PC-9 (cell line): ENCODE measurements at regions not wholly inside any gene's neighbourhood (a gene's known extent, or its start where the extent isn't known, plus 50 kb on each side); places are given as distances from the start of the nearest gene placed in this dataset.

ENCODE experiments used
- BruUV-seq: library from RNA; stranded (reverse); fragments of 400-500 nt; replicated peaks from 2 replicates; lab custom pipeline; 2021; lab: Mats Ljungman, UMichigan
- CTCF ChIA-PET: fragments of 300-600 bp; sonication (Branson Sonifier 250); formaldehyde crosslinking; loops from one replicate; lab custom pipeline; 2022; ENCODE audit warnings: antibody characterized with exemption; lab: Charles Lee
- POLR2A ChIA-PET: fragments of 300-600 bp; sonication (Branson Sonifier 250); formaldehyde crosslinking; loops from one replicate; lab custom pipeline; 2022; ENCODE audit warnings: antibody characterized with exemption; ENCODE audit not compliant: unreplicated experiment; lab: Charles Lee
- DNase-seq, 2 experiments: peaks; one replicate each; pipeline versions ENCODE4 v3.0.0 to v3.0.0-alpha.2; 2015 to 2022; ENCODE audit warnings: mixed read lengths in 1 of 2
- H2AFZ ChIP-seq: fragments of 200-600 bp; sonication (generic); 2 replicates; pipeline ENCODE4 v1.8.1; 2017; ENCODE audit warnings: antibody characterized with exemption
- H3F3A ChIP-seq: fragments of 200-600 bp; sonication (generic); 2 replicates; pipeline ENCODE4 v1.8.1; 2017; ENCODE audit warnings: antibody characterized with exemption, mild to moderate bottlenecking, low read depth; ENCODE audit not compliant: insufficient read depth
- H3K27ac ChIP-seq: fragments of 200-600 bp; sonication (generic); 2 replicates; pipeline ENCODE4 v1.6.1; 2016; ENCODE audit warnings: mixed run types
- H3K27me3 ChIP-seq: fragments of 200-600 bp; sonication (generic); 2 replicates; pipeline ENCODE4 v1.6.1; 2016; ENCODE audit warnings: low read depth, mixed run types; ENCODE audit not compliant: insufficient read depth
- H3K36me3 ChIP-seq: fragments of 200-600 bp; sonication (generic); 2 replicates; pipeline ENCODE4 v1.6.1; 2016; ENCODE audit warnings: low read depth, mixed run types
- H3K4me1 ChIP-seq: fragments of 200-600 bp; sonication (generic); replicated peaks from 2 replicates; pipeline ENCODE4 v1.6.1; 2016; ENCODE audit warnings: mixed run types; ENCODE audit not compliant: insufficient read depth
- H3K4me2 ChIP-seq: fragments of 200-600 bp; sonication (generic); 2 replicates; pipeline ENCODE4 v1.6.1; 2017; ENCODE audit warnings: mixed run types
- H3K4me3 ChIP-seq: fragments of 200-600 bp; sonication (generic); 2 replicates; pipeline ENCODE4 v1.6.1; 2016; ENCODE audit warnings: mixed run types
- H3K79me2 ChIP-seq: fragments of 200-600 bp; sonication (generic); 2 replicates; pipeline ENCODE4 v1.6.1; 2017; ENCODE audit warnings: low read depth, mixed run types
- H3K9me2 ChIP-seq: fragments of 200-600 bp; sonication (generic); 2 replicates; pipeline ENCODE4 v1.8.1; 2017; ENCODE audit warnings: mild to moderate bottlenecking; ENCODE audit not compliant: insufficient read depth
- H3K9me3 ChIP-seq: fragments of 200-600 bp; sonication (generic); 2 replicates; pipeline ENCODE4 v1.8.1; 2016; ENCODE audit warnings: low read depth; ENCODE audit not compliant: insufficient read depth
- H4K20me1 ChIP-seq: fragments of 200-600 bp; sonication (generic); 2 replicates; pipeline ENCODE4 v1.8.1; 2017; ENCODE audit not compliant: insufficient read depth
- EZH2 ChIP-seq: fragments of 200-600 bp; sonication (generic); IDR thresholded peaks from 2 replicates; pipeline ENCODE4 v1.8.0; 2017; ENCODE audit warnings: antibody characterized with exemption, low read depth
- intact Hi-C: fragments of 100-400 bp; cut with micrococcal nuclease; formaldehyde crosslinking; loops from one replicate; pipeline ENCODE4 v1.10.0; 2022; ENCODE audit not compliant: unreplicated experiment
- TF ChIP-seq, protein P1 (sequence below): fragments of 200-600 bp; sonication (generic); conservative IDR thresholded peaks from 2 replicates; pipeline ENCODE4 v1.6.1; 2017; ENCODE audit warnings: mixed run types, antibody characterized with exemption, mild to moderate bottlenecking, moderate library complexity

DNA sequence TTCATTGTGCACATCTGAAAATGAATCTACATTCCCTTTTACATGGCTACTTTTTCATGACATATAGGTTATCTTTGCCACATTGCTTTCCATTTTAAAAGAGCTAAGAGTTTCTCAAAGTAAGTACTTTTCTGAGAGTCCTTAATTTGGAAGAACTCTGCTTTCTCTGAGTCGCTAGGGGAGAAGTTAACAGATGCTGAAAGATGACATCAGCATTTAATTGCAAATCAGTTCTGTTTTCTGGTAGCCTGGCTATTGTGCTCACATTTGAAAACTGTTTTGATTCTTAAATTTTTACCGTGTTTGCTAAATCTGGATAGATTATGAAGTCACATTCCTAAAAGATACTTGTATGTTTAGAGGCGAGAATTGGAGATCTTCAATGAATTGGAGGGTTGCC lies 107.7 kb upstream of the C1QTNF9B start:
- no peaks in the 10 kb centered on the region for H3K9me3 ChIP-seq
- no peaks in the 10 kb centered on the region for H3F3A ChIP-seq
- peaks cover 16% of the 10 kb centered on the region for H3K4me1 ChIP-seq
- H3K27ac ChIP-seq, result no peak overlapping the region
- no peaks in the 10 kb centered on the region for H3K79me2 ChIP-seq
- no peak overlapping the region for H2AFZ ChIP-seq
- H3K36me3 ChIP-seq, result no peaks in the 10 kb centered on the region
- no peaks in the 10 kb centered on the region for H3K9me2 ChIP-seq
- DNase-seq, result no peak
- TF ChIP-seq, protein P1, sequence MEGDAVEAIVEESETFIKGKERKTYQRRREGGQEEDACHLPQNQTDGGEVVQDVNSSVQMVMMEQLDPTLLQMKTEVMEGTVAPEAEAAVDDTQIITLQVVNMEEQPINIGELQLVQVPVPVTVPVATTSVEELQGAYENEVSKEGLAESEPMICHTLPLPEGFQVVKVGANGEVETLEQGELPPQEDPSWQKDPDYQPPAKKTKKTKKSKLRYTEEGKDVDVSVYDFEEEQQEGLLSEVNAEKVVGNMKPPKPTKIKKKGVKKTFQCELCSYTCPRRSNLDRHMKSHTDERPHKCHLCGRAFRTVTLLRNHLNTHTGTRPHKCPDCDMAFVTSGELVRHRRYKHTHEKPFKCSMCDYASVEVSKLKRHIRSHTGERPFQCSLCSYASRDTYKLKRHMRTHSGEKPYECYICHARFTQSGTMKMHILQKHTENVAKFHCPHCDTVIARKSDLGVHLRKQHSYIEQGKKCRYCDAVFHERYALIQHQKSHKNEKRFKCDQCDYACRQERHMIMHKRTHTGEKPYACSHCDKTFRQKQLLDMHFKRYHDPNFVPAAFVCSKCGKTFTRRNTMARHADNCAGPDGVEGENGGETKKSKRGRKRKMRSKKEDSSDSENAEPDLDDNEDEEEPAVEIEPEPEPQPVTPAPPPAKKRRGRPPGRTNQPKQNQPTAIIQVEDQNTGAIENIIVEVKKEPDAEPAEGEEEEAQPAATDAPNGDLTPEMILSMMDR, result no peak
- no peak for TF ChIP-seq EZH2
- no TSS peak for BruUV-seq
- intact Hi-C loops, result no loop called here
- no peaks in the 10 kb centered on the region for H4K20me1 ChIP-seq
- ChIA-PET CTCF (no interaction called here), POLR2A (no interaction called here)
- H3K4me2 ChIP-seq, result no peak overlapping the region
- no peak overlapping the region for H3K4me3 ChIP-seq
- H3K27me3 ChIP-seq, result peaks cover 9% of the 10 kb centered on the region; the same call in 1 of the 2 replicates

DNA sequence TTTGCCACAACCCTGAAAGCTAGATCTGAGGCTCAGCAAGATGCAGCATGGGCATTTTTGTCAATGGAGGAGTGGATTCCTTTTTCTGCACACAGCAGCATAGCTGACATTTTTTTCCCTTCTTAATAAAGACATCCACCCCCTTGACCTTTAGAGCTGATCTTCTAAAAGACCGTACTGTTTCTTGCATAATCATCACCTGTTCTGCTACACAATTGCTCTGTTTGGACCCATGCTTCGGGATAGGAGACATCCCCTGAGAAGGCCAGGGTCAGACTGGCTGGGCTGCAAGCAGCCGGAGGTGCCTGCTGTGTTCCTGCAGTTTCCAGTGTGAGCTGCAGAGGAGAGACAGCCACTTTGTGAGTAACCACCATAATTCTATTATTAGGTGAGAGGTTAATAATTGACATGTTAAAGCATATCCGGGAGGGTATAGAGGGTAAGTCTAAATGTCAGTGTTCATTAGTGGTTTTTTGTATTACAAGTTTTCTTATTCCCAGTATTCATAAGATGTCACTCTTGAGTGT lies 108.5 kb upstream of the C1QTNF9B start:
- TF ChIP-seq, protein P1, result no peak
- TF ChIP-seq EZH2, result no peak
- ChIA-PET POLR2A (no interaction called here), CTCF (no interaction called here)
- peaks cover 9% of the 10 kb centered on the region; the same call in 1 of the 2 replicates for H3K27me3 ChIP-seq
- intact Hi-C loops, result no loop called here
- no peak overlapping the region for H3K4me3 ChIP-seq
- H3K4me1 ChIP-seq, result peaks cover 16% of the 10 kb centered on the region
- no peaks in the 10 kb centered on the region for H3K79me2 ChIP-seq
- H2AFZ ChIP-seq, result no peak overlapping the region
- H3K27ac ChIP-seq, result no peak overlapping the region
- no peaks in the 10 kb centered on the region for H4K20me1 ChIP-seq
- H3K9me2 ChIP-seq, result no peaks in the 10 kb centered on the region
- H3K4me2 ChIP-seq, result no peak overlapping the region
- no peaks in the 10 kb centered on the region for H3K36me3 ChIP-seq
- BruUV-seq, result no TSS peak
- H3K9me3 ChIP-seq, result no peaks in the 10 kb centered on the region
- no peaks in the 10 kb centered on the region for H3F3A ChIP-seq
- DNase-seq, result no peak

DNA sequence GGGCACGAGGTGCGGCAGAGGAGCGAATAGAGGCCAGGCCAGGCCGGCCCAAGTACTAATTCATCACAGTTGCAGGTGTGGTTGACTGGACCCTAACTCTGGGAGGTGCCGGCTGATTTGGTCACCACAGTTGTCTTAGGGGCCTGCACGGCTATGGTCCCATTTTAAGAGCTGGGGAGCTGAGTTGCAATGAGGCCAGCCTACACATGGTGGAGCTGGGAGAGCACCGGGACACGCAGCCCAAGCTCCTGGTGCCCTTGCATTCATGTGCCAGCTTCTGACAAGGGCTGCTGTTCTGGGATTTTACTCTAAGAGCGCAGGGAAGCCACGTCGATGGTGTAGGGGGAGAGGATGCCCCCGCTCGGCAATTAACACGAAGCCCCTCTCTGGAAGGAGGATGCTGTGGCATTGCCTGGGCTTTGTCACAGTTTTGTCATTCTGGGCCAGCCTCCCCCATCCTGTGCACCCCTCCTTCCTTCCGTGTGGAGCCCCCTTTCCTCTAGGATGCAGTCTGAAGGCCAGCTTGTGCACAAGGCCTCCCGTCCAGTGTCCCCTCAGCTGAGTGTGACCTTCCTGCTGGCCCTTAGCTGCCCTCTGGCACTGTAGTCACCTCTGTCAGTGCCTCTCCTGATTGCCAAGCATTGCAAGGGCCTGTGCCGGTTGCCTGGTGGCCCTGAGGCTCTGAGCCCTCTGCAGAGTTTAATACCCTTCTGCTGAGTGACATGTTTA lies 109.4 kb upstream of the C1QTNF9B start:
- intact Hi-C loops, result no loop called here
- Histone ChIP-seq H3K4me2 (no peak overlapping the region), H3K4me1 (peaks cover 16% of the 10 kb centered on the region), H3K9me2 (no peaks in the 10 kb centered on the region), H3K36me3 (no peaks in the 10 kb centered on the region), H3K27me3 (peaks cover 9% of the 10 kb centered on the region; the same call in 1 of the 2 replicates), H3K4me3 (no peak overlapping the region), H3F3A (no peaks in the 10 kb centered on the region), H3K27ac (no peak overlapping the region), H4K20me1 (no peaks in the 10 kb centered on the region), H3K9me3 (no peaks in the 10 kb centered on the region), H3K79me2 (no peaks in the 10 kb centered on the region), H2AFZ (no peak overlapping the region)
- CTCF ChIA-PET, result no interaction called here
- no peak for DNase-seq
- no TSS peak for BruUV-seq
- TF ChIP-seq EZH2, result no peak
- TF ChIP-seq, protein P1, result no peak
- POLR2A ChIA-PET, result no interaction called here
